Activated CD8-positive, alpha-beta memory T cell treated with anti-CD3 and anti-CD28 coated beads, Interleukin-2, amount 50 U/mL, for 48 hours (primary cell): ENCODE measurements at regions not wholly inside any gene's neighbourhood (a gene's known extent, or its start where the extent isn't known, plus 50 kb on each side); places are given as distances from the start of the nearest gene placed in this dataset.

Source experiments
- DNase-seq: peaks from one replicate; pipeline ENCODE4 v3.0.0-alpha.2; 2020

- no peak for DNase-seq
These were observed 622.3 kb upstream of the PLXNA2 start for GRCh38 chr1:208866386-208866955.

GRCh38 chr1:208868554-208868953 lies 624.4 kb upstream of the PLXNA2 start:
- DNase-seq: no peak

GRCh38 chr1:208874915-208875314 lies 630.7 kb upstream of the PLXNA2 start:
- DNase-seq: no peak

GRCh38 chr1:208879022-208879421 lies 634.8 kb upstream of the PLXNA2 start:
- DNase-seq: no peak

- no peak for DNase-seq
These were observed 636.4 kb upstream of the PLXNA2 start for GRCh38 chr1:208880433-208881100.

GRCh38 chr1:208885060-208885459 lies 640.9 kb upstream of the PLXNA2 start:
- DNase-seq: no peak

GRCh38 chr1:208885650-208886049 lies 641.5 kb upstream of the PLXNA2 start:
- DNase-seq: no peak

- no peak for DNase-seq
These were observed 644.2 kb upstream of the PLXNA2 start for GRCh38 chr1:208888376-208888775.

GRCh38 chr1:208892147-208892546 lies 648.0 kb upstream of the PLXNA2 start:
- DNase-seq: no peak

- no peak for DNase-seq
These were observed 649.1 kb upstream of the PLXNA2 start for GRCh38 chr1:208893251-208893650.

GRCh38 chr1:208895181-208895580 lies 651.0 kb upstream of the PLXNA2 start:
- no peak for DNase-seq

GRCh38 chr1:208895820-208896219 lies 651.6 kb upstream of the PLXNA2 start:
- DNase-seq: no peak

- DNase-seq: no peak
These were observed 652.6 kb upstream of the PLXNA2 start for GRCh38 chr1:208896768-208897167.

GRCh38 chr1:208899438-208899837 lies 655.3 kb upstream of the PLXNA2 start:
- DNase-seq: no peak

- no peak for DNase-seq
These were observed 659.2 kb upstream of the PLXNA2 start for GRCh38 chr1:208903251-208903905.

- no peak for DNase-seq
These were observed 663.6 kb upstream of the PLXNA2 start for GRCh38 chr1:208907790-208908189.

GRCh38 chr1:208909011-208909984 lies 665.1 kb upstream of the PLXNA2 start:
- no peak for DNase-seq

- no peak for DNase-seq
These were observed 666.0 kb upstream of the PLXNA2 start for GRCh38 chr1:208910161-208910560.

- DNase-seq: no peak
These were observed 666.2 kb upstream of the CAMK1G start for GRCh38 chr1:208917281-208917680.

- DNase-seq: no peak
These were observed 665.8 kb upstream of the CAMK1G start for GRCh38 chr1:208917723-208918122.

GRCh38 chr1:208918160-208918559 lies 665.4 kb upstream of the CAMK1G start:
- DNase-seq: no peak

GRCh38 chr1:208919371-208919770 lies 664.1 kb upstream of the CAMK1G start:
- DNase-seq: no peak

- no peak for DNase-seq
These were observed 662.3 kb upstream of the CAMK1G start for GRCh38 chr1:208921259-208921658.
